Omental fat pad (tissue), 3 donors: ENCODE measurements at regions not wholly inside any gene's neighbourhood (a gene's known extent, or its start where the extent isn't known, plus 50 kb on each side); places are given as distances from the start of the nearest gene placed in this dataset.

ENCODE experiments used
- ATAC-seq: fragments of 150-250 bp; one replicate; pipeline ENCODE4 v1.9.1; 2016; ENCODE audit warnings: mild to moderate bottlenecking, moderate library complexity; ENCODE audit not compliant: low FRiP score
- DNase-seq: peaks from one replicate; pipeline ENCODE4 v3.0.0-alpha.2; 2019; ENCODE audit warnings: low spot score
- TF ChIP-seq, protein P1 (sequence below), 3 donors: fragments of 450-650 bp; IDR thresholded peaks; one replicate each; pipeline ENCODE4 v1.5.1; 2016 to 2017; ENCODE audit warnings: antibody characterized with exemption in 3 of 3, mild to moderate bottlenecking in 3 of 3, moderate library complexity in 2 of 3

DNA sequence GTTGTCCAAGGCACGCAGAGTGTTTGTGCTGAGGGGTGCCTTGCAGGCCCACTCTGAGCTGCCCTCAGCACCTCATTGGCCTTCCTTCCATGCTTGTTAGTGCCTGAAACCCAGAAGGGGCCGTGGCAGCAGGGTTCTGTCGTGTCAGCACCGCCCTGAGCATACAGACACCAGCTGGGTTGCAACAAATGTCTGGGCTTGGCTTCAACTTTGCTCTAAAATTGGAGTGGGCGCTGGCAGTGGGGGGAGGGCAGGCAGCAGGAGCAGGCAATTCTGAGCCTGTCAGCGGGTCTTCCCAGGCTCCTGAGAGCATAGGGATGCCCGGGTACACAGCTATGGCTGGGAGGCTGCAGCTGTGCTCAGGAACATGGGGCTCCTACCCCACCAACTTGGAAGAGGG is 464.3 kb downstream of the EPHA3 start:
- ATAC-seq: no peak
- TF ChIP-seq, protein P1, sequence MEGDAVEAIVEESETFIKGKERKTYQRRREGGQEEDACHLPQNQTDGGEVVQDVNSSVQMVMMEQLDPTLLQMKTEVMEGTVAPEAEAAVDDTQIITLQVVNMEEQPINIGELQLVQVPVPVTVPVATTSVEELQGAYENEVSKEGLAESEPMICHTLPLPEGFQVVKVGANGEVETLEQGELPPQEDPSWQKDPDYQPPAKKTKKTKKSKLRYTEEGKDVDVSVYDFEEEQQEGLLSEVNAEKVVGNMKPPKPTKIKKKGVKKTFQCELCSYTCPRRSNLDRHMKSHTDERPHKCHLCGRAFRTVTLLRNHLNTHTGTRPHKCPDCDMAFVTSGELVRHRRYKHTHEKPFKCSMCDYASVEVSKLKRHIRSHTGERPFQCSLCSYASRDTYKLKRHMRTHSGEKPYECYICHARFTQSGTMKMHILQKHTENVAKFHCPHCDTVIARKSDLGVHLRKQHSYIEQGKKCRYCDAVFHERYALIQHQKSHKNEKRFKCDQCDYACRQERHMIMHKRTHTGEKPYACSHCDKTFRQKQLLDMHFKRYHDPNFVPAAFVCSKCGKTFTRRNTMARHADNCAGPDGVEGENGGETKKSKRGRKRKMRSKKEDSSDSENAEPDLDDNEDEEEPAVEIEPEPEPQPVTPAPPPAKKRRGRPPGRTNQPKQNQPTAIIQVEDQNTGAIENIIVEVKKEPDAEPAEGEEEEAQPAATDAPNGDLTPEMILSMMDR (IDR thresholded peaks at IDR 0.05): no peak
- DNase-seq: no peak

DNA sequence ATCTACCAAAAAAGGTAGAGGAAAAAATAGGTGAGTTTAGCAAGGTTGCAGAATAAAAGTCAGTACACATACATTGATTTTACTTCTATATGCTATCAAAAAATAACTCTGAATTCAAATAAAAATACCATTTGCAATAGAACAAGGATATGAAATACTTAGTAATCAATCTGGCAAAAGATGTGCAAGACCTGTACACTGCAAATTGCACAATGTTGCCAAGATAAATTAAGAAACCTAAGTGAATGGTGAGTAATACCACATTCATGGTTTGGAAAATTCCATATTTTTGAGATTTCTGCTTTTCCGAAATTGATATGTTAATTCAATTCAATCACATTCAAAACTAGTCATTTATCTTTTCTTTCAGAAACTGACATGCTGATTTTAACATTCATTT is 464.8 kb downstream of the EPHA3 start:
- ATAC-seq (no peak), DNase-seq (no peak)
- TF ChIP-seq, protein P1 (IDR thresholded peaks at IDR 0.05): no peak

DNA sequence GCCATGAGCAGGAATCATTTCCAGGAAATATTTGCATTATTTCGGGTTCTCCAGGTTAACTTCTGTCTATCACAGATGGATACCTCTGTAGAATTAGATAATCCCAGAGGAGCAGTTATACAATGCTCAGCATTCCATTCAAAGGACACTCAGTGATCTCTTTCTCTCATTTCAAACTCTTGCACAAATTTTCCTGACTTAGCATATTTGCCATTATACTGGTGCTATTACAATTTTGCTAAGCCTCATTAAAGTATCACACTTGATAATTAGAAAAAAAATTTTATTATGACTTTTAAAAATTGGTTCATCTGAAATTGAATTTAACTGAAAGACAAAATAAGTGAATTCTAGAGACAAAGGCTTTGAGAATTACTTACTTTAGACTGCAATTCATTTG is 469.0 kb downstream of the EPHA3 start:
- TF ChIP-seq, protein P1 (IDR thresholded peaks at IDR 0.05): no peak
- no peak for ATAC-seq
- DNase-seq: no peak

DNA sequence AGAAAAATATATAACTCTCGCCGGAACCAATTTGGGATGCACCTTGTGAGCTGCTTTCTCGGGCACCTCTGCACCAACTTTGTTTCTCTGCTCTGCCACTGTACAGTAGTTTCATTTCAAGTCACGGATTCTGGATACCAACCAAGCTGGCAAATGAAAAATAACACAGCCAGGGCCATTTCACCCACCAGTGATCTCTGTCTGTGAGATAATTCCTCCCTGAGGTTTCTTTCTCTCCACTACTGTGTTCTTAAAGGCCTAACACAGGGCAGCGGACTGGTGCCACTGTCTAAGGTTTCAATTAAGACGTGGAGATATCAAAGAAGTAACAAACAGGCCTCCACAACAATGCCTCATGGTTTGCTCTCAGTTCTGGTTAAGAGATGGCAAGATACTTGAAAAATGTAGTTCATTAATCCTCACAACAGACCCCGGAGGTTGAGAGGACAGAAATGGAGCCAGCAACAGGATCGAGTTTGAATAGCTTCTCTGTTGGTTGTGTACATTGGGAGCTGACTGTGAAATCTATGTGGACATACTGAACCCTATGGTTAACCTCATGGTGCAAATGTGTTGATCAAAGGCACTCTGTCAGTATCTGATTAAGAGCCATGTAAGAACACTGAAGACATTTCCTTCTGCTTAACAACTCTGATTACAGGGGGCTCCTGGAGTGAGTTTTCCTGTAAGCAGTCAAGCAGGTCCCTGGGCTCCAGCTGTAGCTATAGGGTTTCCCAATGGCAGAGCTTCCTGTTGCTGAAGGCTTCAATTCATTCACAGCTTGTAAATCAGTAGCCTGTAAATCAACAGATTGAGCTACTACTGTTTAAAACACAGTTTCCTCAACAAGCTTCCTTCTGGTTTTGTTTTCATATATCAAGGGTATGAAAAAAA is 470.5 kb downstream of the EPHA3 start:
- ATAC-seq: no peak
- TF ChIP-seq, protein P1 (IDR thresholded peaks at IDR 0.05): no peak
- DNase-seq: no peak

- ATAC-seq (no peak), DNase-seq (no peak)
- TF ChIP-seq, protein P1 (IDR thresholded peaks at IDR 0.05): no peak
These were observed 473.4 kb downstream of the EPHA3 start for GRCh38 chr3:89580859-89581258.

DNA sequence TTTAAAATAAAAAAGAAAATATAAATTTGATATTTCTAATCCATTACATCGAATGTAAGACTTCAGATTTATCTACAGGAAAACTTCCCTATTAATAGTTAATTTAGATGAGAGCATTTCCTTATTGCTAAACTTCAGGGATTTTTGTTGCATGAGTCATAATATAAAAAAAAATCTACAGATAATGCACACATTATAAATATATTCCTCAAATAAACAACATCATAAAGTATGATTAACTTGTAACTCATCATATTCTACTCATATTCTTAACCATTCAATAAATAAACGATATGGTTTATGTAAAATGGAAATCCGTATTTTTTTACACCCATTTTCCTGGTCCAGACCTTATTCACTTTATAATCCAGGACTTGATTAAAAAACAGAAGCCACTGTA is 477.0 kb downstream of the EPHA3 start:
- ATAC-seq: no peak
- TF ChIP-seq, protein P1 (IDR thresholded peaks at IDR 0.05): no peak
- no peak for DNase-seq

DNA sequence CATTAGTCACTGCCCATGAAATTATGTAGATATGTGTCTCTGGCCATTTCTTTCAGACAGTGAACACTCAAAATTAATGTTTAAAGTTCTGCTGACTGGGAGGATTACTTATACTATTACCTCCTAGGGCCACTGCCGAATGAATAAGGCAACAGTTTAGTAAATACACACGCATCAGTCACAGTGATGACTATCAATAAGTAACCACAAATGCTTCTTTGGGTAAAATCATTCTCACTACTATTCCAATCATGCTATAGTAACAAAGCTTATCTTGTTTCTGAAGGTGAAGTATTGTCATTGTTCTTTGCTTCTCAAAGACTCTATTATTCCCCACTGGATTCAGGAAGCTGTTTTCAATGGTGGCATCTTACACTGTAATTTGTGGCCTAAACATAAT is 478.8 kb downstream of the EPHA3 start:
- ATAC-seq: no peak
- no peak for DNase-seq
- TF ChIP-seq, protein P1 (IDR thresholded peaks at IDR 0.05): no peak
